Activated CD4-positive, CD25-positive, alpha-beta regulatory T cell treated with anti-CD3 and anti-CD28 coated beads, Interleukin-2, amount 50 U/mL, for 16 hours (primary cell): ENCODE measurements at regions not wholly inside any gene's neighbourhood (a gene's known extent, or its start where the extent isn't known, plus 50 kb on each side); places are given as distances from the start of the nearest gene placed in this dataset.
"Not testable (repeated sequence)": the region's sequence is repeated elsewhere in the genome, so short reads cannot be mapped to it uniquely, and the experiment has no call there.

ENCODE experiments used
- DNase-seq: peaks from one replicate; pipeline ENCODE4 v3.0.0-alpha.2; 2020; ENCODE audit warnings: low read depth, low spot score

- no peak for DNase-seq
These were observed 235.1 kb upstream of the B3GALT2 start for GRCh38 chr1:193421487-193421886.

DNA sequence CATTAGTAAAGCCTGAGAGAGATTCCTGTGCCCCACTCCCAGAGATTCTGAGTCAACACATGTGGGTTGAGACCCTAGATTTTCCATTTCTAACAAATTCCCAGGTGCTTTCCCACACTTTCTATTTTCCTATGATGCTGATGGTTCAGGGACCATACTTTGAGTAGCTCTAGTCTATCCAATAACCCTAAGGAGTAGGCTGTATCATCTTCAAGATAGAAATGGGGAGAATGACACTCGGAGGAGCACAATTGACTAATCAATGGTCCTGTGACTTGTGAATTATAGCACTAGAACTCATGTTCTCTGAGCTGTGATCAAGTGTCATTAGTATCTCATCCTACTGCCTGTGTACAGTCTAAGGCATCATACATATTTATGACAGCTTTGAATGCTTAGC, 232.9 kb upstream of the B3GALT2 start:
- no peak for DNase-seq

DNA sequence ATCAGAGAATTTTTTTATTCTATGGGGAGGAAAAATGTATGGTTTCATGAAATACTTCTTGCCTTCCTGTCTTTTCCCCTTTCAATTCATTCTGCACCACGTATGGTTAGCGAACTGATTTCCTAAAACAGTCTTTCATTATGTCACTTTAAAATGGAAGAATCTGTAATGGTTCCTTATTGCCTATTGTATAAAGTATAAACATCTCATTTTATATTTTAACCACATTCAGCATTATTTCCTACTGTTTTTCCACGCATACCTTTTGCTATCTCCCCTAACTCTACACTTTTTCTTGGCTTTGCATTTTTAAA, 232.3 kb upstream of the B3GALT2 start:
- no peak for DNase-seq

DNA sequence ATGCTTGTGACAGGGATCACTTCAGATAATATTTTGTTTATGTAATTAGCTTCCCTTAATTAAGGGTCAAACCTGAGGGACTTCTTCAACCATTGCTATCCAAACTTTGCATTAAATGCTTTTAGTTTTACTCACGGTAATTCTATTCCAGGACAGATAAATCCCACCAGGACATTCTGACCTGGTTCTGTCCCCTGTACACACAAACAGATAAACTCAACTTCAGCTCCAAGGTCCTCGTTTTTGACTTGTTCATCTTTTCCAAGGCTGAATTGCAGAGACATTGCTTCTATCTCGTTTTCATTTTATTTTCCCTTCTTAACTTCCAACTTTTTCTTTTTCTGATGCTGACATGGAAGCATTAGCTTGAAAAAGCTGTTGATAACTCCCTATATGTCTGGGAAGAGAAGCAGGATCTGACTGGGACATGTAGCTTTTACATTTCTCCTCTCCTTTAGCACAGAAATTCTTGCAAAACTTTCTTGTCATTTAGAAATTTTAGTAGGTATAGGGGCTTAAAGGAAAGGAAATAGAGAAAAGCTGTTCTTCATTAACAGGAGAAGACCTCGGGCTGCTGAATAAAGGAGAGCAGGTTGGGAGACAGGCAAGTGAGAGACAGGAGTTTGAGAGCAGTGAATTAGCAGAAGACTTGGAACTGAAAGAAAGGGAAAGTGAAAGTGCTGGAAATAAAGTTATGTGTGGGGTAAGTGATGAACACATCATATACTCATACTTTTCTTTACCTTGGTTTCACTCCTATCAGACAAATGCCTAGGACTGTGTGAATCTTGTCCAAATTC, 231.7 kb upstream of the B3GALT2 start:
- DNase-seq: no peak

DNA sequence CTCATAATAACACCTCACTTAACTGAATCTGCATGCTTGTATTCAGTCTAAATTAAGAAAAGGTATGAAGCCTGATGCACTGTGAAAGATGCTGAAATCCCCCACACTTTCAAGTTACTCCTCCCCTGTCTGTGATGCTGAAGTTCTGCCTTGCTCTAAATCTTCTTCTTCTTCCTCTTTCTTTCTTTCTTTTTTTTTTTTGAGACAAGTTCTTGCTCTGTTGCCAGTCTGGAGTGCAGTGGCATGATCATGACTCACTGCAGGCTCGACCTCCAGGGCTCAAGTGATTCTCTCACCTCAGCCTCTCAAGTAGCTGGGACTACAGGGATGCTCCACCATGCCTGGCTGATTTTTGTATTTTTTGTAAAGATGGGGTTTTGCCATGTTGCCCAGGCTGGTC, 231.0 kb upstream of the B3GALT2 start:
- no peak for DNase-seq

GRCh38 chr1:193416226-193417024, 230.0 kb upstream of the B3GALT2 start:
- no peak for DNase-seq

DNA sequence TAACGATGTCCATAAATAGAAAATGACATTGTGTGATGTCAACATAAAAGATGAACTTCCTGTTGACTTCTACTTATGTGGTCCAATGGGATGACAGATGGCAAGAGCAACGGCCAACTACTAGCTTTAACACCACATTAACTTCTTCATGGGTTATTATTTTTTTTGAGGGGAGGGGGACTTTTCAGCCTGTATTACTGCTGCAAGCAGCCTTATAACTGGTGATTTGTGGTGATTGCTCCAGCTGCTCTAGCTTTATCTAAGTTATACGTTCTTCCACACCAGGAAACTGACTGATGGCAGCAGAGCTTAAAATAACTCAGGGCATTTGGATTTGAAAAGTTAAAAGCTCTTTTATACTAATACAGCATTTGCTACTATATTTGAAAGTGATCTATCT, 228.8 kb upstream of the B3GALT2 start:
- no peak for DNase-seq

- no peak for DNase-seq
These were observed 227.0 kb upstream of the B3GALT2 start for GRCh38 chr1:193413376-193413775.

DNA sequence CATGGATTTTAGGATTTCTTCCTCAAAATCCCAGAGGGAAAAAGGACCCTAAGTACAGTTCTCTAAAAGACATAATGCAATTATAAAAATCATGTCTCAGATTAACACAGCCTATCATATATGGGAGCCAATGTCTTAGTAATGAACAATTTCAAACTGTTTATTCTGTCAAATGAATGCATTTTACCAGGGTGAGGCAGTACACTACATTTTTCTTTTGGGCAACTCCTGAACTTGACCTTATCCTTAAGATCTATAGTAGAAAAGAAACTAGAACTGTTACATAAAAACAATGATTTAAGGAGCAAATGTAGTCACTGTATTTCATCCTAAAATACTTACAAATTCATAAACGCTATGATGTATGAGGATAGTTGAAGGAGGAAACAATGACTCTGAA, 226.3 kb upstream of the B3GALT2 start:
- DNase-seq: no peak

- DNase-seq: no peak
These were observed 225.3 kb upstream of the B3GALT2 start for GRCh38 chr1:193411714-193412113.

- no peak for DNase-seq
These were observed 224.8 kb upstream of the B3GALT2 start for GRCh38 chr1:193411215-193411614.

DNA sequence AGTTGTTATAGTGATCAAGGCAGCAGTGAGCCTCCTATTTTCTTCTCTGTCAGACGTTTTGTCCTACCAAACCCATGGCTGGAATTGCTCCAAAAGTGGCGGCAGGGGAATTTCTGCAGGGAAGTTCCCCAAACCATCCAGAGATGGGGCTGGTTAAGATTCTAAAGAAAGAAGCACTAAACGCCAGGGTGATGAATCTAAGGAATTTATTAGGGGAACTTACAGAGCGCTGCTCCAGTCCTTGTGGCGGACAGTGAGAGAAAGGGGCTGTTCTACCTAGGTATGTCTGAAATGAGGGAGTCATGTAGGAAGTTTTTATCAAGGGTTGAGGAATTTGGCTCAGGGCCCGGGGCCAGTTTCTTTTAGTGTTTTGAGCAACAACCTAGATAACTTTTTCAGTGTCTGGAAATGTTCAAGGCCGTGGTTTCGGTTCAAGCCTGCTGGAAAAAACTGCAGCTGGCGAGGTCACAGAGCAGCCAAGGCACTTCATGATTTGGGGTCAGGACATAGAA, 222.4 kb upstream of the B3GALT2 start:
- no peak for DNase-seq

DNA sequence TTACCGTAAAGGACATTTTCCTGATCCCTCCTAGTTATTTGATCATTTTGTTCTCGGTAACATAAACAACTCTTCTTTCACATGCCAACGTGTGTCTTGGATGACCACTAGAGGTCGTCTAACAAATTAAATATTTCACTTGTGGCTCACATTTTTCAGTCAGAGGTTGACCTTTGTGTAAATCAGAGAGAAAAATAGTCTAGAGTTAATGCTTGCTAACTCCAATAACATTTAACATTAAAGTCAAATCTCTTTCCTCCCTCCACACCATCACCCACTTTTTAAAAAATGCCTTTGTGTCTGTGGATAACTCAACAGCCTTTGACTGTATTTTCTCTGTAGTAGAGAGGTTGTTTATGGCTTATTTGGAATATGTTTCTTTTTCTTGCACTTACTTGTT, 220.5 kb upstream of the B3GALT2 start:
- no peak for DNase-seq

GRCh38 chr1:193404236-193404635, 217.8 kb upstream of the B3GALT2 start:
- DNase-seq: no peak

DNA sequence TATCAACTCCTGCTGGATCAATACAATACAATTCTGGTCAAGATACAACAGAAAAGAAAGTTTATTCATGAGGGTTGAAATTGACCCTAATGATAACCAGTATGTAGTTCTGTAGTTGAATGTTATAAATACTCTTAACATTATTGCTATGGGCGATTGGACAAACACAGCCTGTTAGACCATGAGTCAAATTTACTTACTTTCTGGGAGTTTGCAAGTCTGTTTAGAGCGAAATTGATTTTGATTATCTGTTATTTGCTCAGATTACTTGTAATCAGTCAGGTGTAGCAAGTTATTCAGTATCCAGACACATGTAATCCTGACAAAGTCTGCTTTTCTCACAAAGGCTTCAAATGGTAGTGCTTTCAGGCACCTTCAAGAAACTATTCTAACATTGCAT, 216.6 kb upstream of the B3GALT2 start:
- DNase-seq: no peak

- no peak for DNase-seq
These were observed 215.6 kb upstream of the B3GALT2 start for GRCh38 chr1:193402037-193402436.

GRCh38 chr1:193394336-193394735, 207.9 kb upstream of the B3GALT2 start:
- no peak for DNase-seq

DNA sequence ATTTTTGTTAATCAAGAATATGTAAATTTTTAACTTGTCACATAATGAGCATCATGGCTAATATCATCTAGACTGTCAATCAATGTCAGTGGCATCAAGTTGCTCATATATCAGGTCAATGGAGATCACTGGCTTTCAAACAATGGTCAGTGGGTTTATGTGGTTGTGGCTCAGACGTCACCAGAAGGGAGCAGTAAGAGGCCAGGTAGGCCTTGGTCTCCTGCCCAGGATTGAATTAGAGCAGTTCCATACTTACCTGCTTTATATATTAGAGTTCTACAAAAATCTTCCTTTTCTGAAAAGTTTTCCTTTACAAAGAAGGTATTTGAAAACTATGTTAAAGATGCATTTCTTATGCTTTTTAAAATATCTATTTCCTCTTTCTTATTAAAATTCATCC, 206.3 kb upstream of the B3GALT2 start:
- DNase-seq: no peak

DNA sequence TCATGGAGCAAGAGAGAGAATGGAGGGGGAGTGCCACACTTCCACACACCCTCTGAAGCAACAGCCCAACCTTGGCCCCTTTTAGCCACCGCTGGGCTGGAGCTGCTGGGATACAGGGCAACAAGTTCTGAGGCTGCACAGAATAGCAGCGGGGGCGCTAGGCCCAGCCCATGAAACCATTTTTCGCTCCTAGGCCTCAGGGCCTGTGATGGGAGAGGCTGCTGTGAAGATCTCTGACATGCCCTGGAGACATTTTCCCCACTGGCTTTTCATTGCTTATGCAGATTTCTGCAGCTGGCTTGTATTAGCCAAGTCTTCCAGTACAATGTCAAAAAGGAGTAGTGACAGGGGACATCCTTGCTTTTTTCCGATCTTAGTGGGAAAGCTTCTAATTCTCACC, 202.3 kb upstream of the B3GALT2 start:
- no peak for DNase-seq

GRCh38 chr1:193388165-193388564, 201.8 kb upstream of the B3GALT2 start:
- DNase-seq: no peak

DNA sequence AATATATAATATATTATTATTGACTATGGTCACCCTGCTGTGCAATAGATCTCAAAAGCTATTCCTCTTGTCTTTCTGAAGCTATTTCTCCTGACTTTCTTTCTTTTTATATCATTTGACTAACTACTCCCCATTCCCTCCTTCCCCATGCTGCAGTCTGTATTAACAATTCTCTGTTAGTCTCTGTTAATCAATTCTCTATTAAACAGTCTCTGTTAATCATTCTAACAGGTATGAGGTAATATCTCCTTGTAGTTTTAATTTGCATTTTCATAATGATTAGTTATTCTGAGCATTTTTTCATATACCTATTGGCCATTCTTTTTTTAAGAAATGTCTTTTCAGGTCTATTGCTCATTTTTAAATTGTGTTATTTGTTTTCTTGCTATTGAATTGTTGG, 201.0 kb upstream of the B3GALT2 start:
- DNase-seq: no peak

GRCh38 chr1:193378451-193378850, 192.0 kb upstream of the B3GALT2 start:
- DNase-seq: not testable (repeated sequence)

GRCh38 chr1:193377472-193377871, 191.1 kb upstream of the B3GALT2 start:
- no peak for DNase-seq
